HepG2 (cell line): ENCODE measurements at regions not wholly inside any gene's neighbourhood (a gene's known extent, or its start where the extent isn't known, plus 50 kb on each side); places are given as distances from the start of the nearest gene placed in this dataset.

Source experiments
- BHLHE40 ChIP-seq: IDR thresholded peaks from 2 replicates; pipeline ENCODE4 v1.6.1; 2011; ENCODE audit warnings: low read length, improper control_type of control experiment
- BRCA1 ChIP-seq: sonication (generic); formaldehyde crosslinking; IDR thresholded peaks from 2 replicates; pipeline ENCODE4 v1.4.0; 2020; ENCODE audit warnings: missing genetic modification reagents
- CENPT ChIP-seq: sonication (generic); formaldehyde crosslinking; IDR thresholded peaks from 2 replicates; pipeline ENCODE4 v1.8.0; 2022; ENCODE audit warnings: low read depth, mild to moderate bottlenecking, moderate library complexity, missing genetic modification reagents
- EHMT2 ChIP-seq: fragments of 200-600 bp; sonication (generic); IDR thresholded peaks from 2 replicates; pipeline ENCODE4 v1.7.0; 2017; ENCODE audit warnings: antibody characterized with exemption, low read depth, low read length, borderline replicate concordance
- FOXA1 ChIP-seq, 2 experiments: fragments of 450-650 bp in 1 of 2; sonication (generic) in 1 of 2; formaldehyde crosslinking in 1 of 2; IDR thresholded peaks; 2 replicates each; pipeline versions ENCODE4 v1.4.0 to v1.6.1; 2016 to 2020; ENCODE audit warnings: missing genetic modification reagents in 1 of 2
- HDAC2 ChIP-seq: sonication (generic); formaldehyde crosslinking; IDR thresholded peaks from 2 replicates; pipeline ENCODE4 v1.4.0; 2020; ENCODE audit warnings: missing genetic modification reagents
- SRF ChIP-seq: IDR thresholded peaks from 2 replicates; pipeline ENCODE4 v1.6.1; 2011; ENCODE audit warnings: mild to moderate bottlenecking, low read depth, low read length, moderate library complexity
- STAG1 ChIP-seq: sonication (generic); formaldehyde crosslinking; IDR thresholded peaks from 2 replicates; pipeline ENCODE4 v1.4.0; 2020; ENCODE audit warnings: missing genetic modification reagents
- ZNF12 ChIP-seq: sonication (generic); formaldehyde crosslinking; IDR thresholded peaks from 2 replicates; pipeline ENCODE4 v1.5.0; 2020; ENCODE audit warnings: missing genetic modification reagents
- ZNF776 ChIP-seq: sonication (generic); formaldehyde crosslinking; IDR thresholded peaks from 2 replicates; pipeline ENCODE4 v1.4.0; 2020; ENCODE audit warnings: mild to moderate bottlenecking, missing genetic modification reagents
- TF ChIP-seq, protein P1 (sequence below): IDR thresholded peaks from 2 replicates; pipeline ENCODE4 v1.6.1; 2012; ENCODE audit warnings: inconsistent platforms
- TF ChIP-seq, protein P2 (sequence below): sonication (generic); formaldehyde crosslinking; IDR thresholded peaks from 2 replicates; pipeline ENCODE4 v1.5.0; 2020; ENCODE audit warnings: mild to moderate bottlenecking, missing genetic modification reagents, moderate library complexity
- TF ChIP-seq, protein P3 (sequence below), 2 experiments: sonication (generic) in 1 of 2; formaldehyde crosslinking in 1 of 2; IDR thresholded peaks; 2 replicates each; pipeline versions ENCODE4 v1.5.1 to v1.6.1; 2011 to 2020; ENCODE audit warnings: borderline replicate concordance in 1 of 2, low read depth in 1 of 2, low read length in 1 of 2, mild to moderate bottlenecking in 1 of 2, missing genetic modification reagents in 1 of 2, moderate library complexity in 1 of 2

DNA sequence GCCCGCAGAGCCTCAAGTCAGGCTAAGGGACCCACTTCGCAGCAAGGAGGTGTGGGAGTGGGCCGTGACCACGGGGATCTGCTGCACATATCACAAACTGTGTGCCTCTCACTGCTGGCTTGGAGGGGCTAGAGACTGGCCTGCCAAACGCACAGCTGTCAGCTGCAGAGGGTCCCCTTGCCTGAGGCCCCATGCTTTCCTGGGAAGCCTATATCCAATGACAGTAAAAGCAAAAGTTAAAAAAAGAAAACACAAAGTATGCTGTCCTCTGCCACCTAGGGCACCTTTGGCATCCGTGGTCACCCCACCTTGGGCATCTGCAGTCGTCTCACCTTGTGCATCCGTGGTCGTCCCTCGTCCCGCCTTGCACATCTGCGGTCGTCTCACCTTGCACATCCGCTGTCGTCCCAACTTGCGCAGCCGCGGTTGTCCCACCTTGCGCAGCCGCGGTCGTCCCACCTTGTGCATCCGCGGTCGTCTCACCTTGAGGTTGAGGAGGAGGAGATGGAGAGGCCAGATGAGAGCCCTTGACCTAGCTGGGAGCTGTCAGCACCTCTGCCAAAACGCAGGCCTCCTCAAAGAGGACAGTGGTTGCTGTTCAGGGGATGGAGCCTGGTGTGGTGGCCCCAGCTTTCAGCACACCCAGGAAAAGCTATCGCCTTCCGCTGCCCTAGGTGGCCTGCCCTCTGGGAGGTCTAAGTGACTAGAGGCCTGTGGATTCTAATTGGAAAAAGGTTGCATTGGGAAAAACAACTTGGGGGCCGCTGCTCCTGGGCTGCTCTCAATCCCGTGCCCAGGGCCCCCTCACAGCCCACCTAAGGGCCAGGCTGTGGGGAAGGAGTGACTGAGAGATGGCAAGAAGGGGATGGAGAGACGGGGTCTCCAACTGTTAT is 90.5 kb downstream of the MYEOV start:
- TF ChIP-seq, protein P1, sequence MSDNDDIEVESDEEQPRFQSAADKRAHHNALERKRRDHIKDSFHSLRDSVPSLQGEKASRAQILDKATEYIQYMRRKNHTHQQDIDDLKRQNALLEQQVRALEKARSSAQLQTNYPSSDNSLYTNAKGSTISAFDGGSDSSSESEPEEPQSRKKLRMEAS, result no peak
- TF ChIP-seq STAG1 (no peak), FOXA1 (IDR thresholded peaks at IDR 0.05) (no peak), FOXA1 (CRISPR knock-in tag; IDR thresholded peaks at IDR 0.05) (no peak), EHMT2 (no peak), BHLHE40 (no peak), BRCA1 (CRISPR knock-in tag) (no peak), ZNF776 (CRISPR knock-in tag) (no peak), HDAC2 (CRISPR knock-in tag) (no peak), CENPT (no peak), ZNF12 (no peak), SRF (no peak)
- TF ChIP-seq, protein P2, sequence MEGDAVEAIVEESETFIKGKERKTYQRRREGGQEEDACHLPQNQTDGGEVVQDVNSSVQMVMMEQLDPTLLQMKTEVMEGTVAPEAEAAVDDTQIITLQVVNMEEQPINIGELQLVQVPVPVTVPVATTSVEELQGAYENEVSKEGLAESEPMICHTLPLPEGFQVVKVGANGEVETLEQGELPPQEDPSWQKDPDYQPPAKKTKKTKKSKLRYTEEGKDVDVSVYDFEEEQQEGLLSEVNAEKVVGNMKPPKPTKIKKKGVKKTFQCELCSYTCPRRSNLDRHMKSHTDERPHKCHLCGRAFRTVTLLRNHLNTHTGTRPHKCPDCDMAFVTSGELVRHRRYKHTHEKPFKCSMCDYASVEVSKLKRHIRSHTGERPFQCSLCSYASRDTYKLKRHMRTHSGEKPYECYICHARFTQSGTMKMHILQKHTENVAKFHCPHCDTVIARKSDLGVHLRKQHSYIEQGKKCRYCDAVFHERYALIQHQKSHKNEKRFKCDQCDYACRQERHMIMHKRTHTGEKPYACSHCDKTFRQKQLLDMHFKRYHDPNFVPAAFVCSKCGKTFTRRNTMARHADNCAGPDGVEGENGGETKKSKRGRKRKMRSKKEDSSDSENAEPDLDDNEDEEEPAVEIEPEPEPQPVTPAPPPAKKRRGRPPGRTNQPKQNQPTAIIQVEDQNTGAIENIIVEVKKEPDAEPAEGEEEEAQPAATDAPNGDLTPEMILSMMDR (CRISPR knock-in tag), result no peak
- TF ChIP-seq, protein P3, sequence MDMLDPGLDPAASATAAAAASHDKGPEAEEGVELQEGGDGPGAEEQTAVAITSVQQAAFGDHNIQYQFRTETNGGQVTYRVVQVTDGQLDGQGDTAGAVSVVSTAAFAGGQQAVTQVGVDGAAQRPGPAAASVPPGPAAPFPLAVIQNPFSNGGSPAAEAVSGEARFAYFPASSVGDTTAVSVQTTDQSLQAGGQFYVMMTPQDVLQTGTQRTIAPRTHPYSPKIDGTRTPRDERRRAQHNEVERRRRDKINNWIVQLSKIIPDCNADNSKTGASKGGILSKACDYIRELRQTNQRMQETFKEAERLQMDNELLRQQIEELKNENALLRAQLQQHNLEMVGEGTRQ (IDR thresholded peaks at IDR 0.05; ENCODE audit: low read depth, low read length), result no peak
- TF ChIP-seq, protein P3 (CRISPR knock-in tag; IDR thresholded peaks at IDR 0.05; ENCODE audit: borderline replicate concordance), result no peak
